ENCODE measurements at regions not wholly inside any gene's neighbourhood (a gene's known extent, or its start where the extent isn't known, plus 50 kb on each side); places are given as distances from the start of the nearest gene placed in this dataset.
"Not testable (repeated sequence)": the region's sequence is repeated elsewhere in the genome, so short reads cannot be mapped to it uniquely, and the experiment has no call there.

- H4K20me1 ChIP-seq (ENCODE audit: insufficient read depth, low read length); H3K27ac ChIP-seq (ENCODE audit: low read depth, low read length, poor library complexity, severe bottlenecking); H2AFZ ChIP-seq (ENCODE audit: low read length); H3K4me3 ChIP-seq (ENCODE audit: low read depth, low read length, poor library complexity, severe bottlenecking); H3K4me2 ChIP-seq (ENCODE audit: low read length); H3K79me2 ChIP-seq (ENCODE audit: insufficient read depth, low read depth, low read length); H3K9me2 ChIP-seq (ENCODE audit: insufficient read depth, low read length); CTCF ChIA-PET (ENCODE audit: unreplicated experiment); BruUV-seq (replicated peaks); intact Hi-C loops (cut with micrococcal nuclease; ENCODE audit: unreplicated experiment); H3K9me3 ChIP-seq (ENCODE audit: low read length); DNase-seq (ENCODE audit: low spot score); H3K4me1 ChIP-seq (ENCODE audit: insufficient read depth, low read length, poor library complexity, severe bottlenecking); H3K36me3 ChIP-seq (ENCODE audit: insufficient read depth, low read length); POLR2A ChIA-PET: not testable (repeated sequence)
These were observed 94.1 kb upstream of the NOTCH2NLA start for GRCh38 chr1:146322893-146323292.

- intact Hi-C loops (cut with micrococcal nuclease; ENCODE audit: unreplicated experiment); H2AFZ ChIP-seq (ENCODE audit: low read length); H3K4me2 ChIP-seq (ENCODE audit: low read length); H3K79me2 ChIP-seq (ENCODE audit: insufficient read depth, low read depth, low read length); H3K9me3 ChIP-seq (ENCODE audit: low read length); H3K9me2 ChIP-seq (ENCODE audit: insufficient read depth, low read length); H4K20me1 ChIP-seq (ENCODE audit: insufficient read depth, low read length); H3K4me3 ChIP-seq (ENCODE audit: low read depth, low read length, poor library complexity, severe bottlenecking); H3K4me1 ChIP-seq (ENCODE audit: insufficient read depth, low read length, poor library complexity, severe bottlenecking); DNase-seq (ENCODE audit: low spot score); BruUV-seq (replicated peaks); CTCF ChIA-PET (ENCODE audit: unreplicated experiment); H3K27ac ChIP-seq (ENCODE audit: low read depth, low read length, poor library complexity, severe bottlenecking); POLR2A ChIA-PET; H3K36me3 ChIP-seq (ENCODE audit: insufficient read depth, low read length): not testable (repeated sequence)
These were observed 89.9 kb upstream of the NOTCH2NLA start for GRCh38 chr1:146318715-146319114.

GRCh38 chr1:146317785-146318184, 89.0 kb upstream of the NOTCH2NLA start:
- H4K20me1 ChIP-seq (ENCODE audit: insufficient read depth, low read length); H3K36me3 ChIP-seq (ENCODE audit: insufficient read depth, low read length); BruUV-seq (replicated peaks); H2AFZ ChIP-seq (ENCODE audit: low read length); intact Hi-C loops (cut with micrococcal nuclease; ENCODE audit: unreplicated experiment); POLR2A ChIA-PET; H3K9me2 ChIP-seq (ENCODE audit: insufficient read depth, low read length); H3K4me1 ChIP-seq (ENCODE audit: insufficient read depth, low read length, poor library complexity, severe bottlenecking); H3K27ac ChIP-seq (ENCODE audit: low read depth, low read length, poor library complexity, severe bottlenecking); DNase-seq (ENCODE audit: low spot score); CTCF ChIA-PET (ENCODE audit: unreplicated experiment); H3K9me3 ChIP-seq (ENCODE audit: low read length); H3K79me2 ChIP-seq (ENCODE audit: insufficient read depth, low read depth, low read length); H3K4me3 ChIP-seq (ENCODE audit: low read depth, low read length, poor library complexity, severe bottlenecking); H3K4me2 ChIP-seq (ENCODE audit: low read length): not testable (repeated sequence)

- H3K4me2 ChIP-seq (ENCODE audit: low read length); H3K36me3 ChIP-seq (ENCODE audit: insufficient read depth, low read length); intact Hi-C loops (cut with micrococcal nuclease; ENCODE audit: unreplicated experiment); BruUV-seq (replicated peaks); CTCF ChIA-PET (ENCODE audit: unreplicated experiment); H3K79me2 ChIP-seq (ENCODE audit: insufficient read depth, low read depth, low read length); H3K9me2 ChIP-seq (ENCODE audit: insufficient read depth, low read length); H2AFZ ChIP-seq (ENCODE audit: low read length); H3K4me3 ChIP-seq (ENCODE audit: low read depth, low read length, poor library complexity, severe bottlenecking); DNase-seq (ENCODE audit: low spot score); POLR2A ChIA-PET; H4K20me1 ChIP-seq (ENCODE audit: insufficient read depth, low read length); H3K9me3 ChIP-seq (ENCODE audit: low read length); H3K27ac ChIP-seq (ENCODE audit: low read depth, low read length, poor library complexity, severe bottlenecking); H3K4me1 ChIP-seq (ENCODE audit: insufficient read depth, low read length, poor library complexity, severe bottlenecking): not testable (repeated sequence)
These were observed 85.8 kb upstream of the NOTCH2NLA start for GRCh38 chr1:146314449-146315246.

GRCh38 chr1:146310579-146310978, 81.8 kb upstream of the NOTCH2NLA start:
- intact Hi-C loops (cut with micrococcal nuclease; ENCODE audit: unreplicated experiment); H3K27ac ChIP-seq (ENCODE audit: low read depth, low read length, poor library complexity, severe bottlenecking); CTCF ChIA-PET (ENCODE audit: unreplicated experiment): not testable (repeated sequence)

GRCh38 chr1:146309427-146309826, 80.6 kb upstream of the NOTCH2NLA start:
- CTCF ChIA-PET (ENCODE audit: unreplicated experiment); H2AFZ ChIP-seq (ENCODE audit: low read length); H3K4me1 ChIP-seq (ENCODE audit: insufficient read depth, low read length, poor library complexity, severe bottlenecking); H3K9me3 ChIP-seq (ENCODE audit: low read length); POLR2A ChIA-PET; BruUV-seq (replicated peaks); H3K79me2 ChIP-seq (ENCODE audit: insufficient read depth, low read depth, low read length); H3K4me2 ChIP-seq (ENCODE audit: low read length); H4K20me1 ChIP-seq (ENCODE audit: insufficient read depth, low read length); H3K9me2 ChIP-seq (ENCODE audit: insufficient read depth, low read length); DNase-seq (ENCODE audit: low spot score); intact Hi-C loops (cut with micrococcal nuclease; ENCODE audit: unreplicated experiment); H3K4me3 ChIP-seq (ENCODE audit: low read depth, low read length, poor library complexity, severe bottlenecking); H3K36me3 ChIP-seq (ENCODE audit: insufficient read depth, low read length); H3K27ac ChIP-seq (ENCODE audit: low read depth, low read length, poor library complexity, severe bottlenecking): not testable (repeated sequence)

More at GRCh38 chr1:146310579-146310978, 81.8 kb upstream of the NOTCH2NLA start:
- POLR2A ChIA-PET; H3K9me2 ChIP-seq (ENCODE audit: insufficient read depth, low read length); DNase-seq (ENCODE audit: low spot score); BruUV-seq (replicated peaks); H3K4me1 ChIP-seq (ENCODE audit: insufficient read depth, low read length, poor library complexity, severe bottlenecking); H3K9me3 ChIP-seq (ENCODE audit: low read length); H3K4me2 ChIP-seq (ENCODE audit: low read length); H4K20me1 ChIP-seq (ENCODE audit: insufficient read depth, low read length); H3K79me2 ChIP-seq (ENCODE audit: insufficient read depth, low read depth, low read length); H3K4me3 ChIP-seq (ENCODE audit: low read depth, low read length, poor library complexity, severe bottlenecking); H2AFZ ChIP-seq (ENCODE audit: low read length); H3K36me3 ChIP-seq (ENCODE audit: insufficient read depth, low read length): not testable (repeated sequence)
